HG03565 (cell line): ENCODE measurements at regions not wholly inside any gene's neighbourhood (a gene's known extent, or its start where the extent isn't known, plus 50 kb on each side); places are given as distances from the start of the nearest gene placed in this dataset.

Source experiments
- ATAC-seq: cut with Tn5 transposase; IDR thresholded peaks from one replicate; pipeline ENCODE4 v1.9.1; 2021; ENCODE audit warnings: mild to moderate bottlenecking, moderate library complexity; ENCODE audit not compliant: unreplicated experiment

DNA sequence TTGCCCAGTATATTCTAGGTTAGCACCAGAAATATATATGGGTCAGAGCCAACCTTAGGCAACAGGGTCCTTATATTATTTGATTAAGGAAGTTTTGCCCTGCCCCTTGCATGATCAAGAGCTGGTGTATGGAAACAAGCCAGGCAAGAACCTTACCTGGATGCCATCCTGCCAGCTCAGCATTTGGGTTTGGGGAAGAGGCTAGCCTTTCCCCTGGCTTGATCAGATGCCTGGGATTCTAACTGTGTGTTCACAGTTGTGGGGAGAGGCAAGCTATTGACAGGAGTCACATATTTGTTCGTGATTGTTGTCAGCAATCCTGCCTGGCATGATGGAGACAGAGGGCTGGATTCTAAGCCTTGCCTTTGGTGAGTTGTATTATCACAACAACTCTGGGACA, 260.0 kb upstream of the DACH1 start:
- ATAC-seq: no peak

- no peak for ATAC-seq
Measured at GRCh38 chr13:72126424-72126823, 259.4 kb upstream of the DACH1 start.

DNA sequence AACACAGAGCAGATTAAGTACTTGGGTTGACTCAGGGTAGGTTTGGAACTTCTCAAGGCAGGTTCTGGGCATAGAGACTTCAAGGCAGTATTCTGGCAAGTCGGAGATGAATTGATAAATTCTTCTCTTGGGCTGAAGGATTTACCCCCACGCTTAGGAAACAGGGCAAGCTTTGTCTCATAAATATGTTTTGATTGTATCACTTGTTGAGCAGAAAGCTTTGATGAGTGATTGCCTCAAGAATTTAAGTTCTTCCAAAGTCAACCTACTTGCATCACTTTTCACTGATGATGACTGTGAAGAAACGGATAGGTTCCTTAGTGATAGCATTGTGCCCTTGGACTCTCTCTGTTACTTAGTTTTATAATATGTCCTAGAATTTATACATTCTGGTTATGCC, 258.6 kb upstream of the DACH1 start:
- ATAC-seq: no peak

GRCh38 chr13:72122661-72123255, 255.8 kb upstream of the DACH1 start:
- ATAC-seq: no peak

GRCh38 chr13:72121466-72121865, 254.5 kb upstream of the DACH1 start:
- no peak for ATAC-seq

- no peak for ATAC-seq
Measured at GRCh38 chr13:72120632-72121031, 253.6 kb upstream of the DACH1 start.

- ATAC-seq: no peak
Measured at GRCh38 chr13:72113931-72114330, 246.9 kb upstream of the DACH1 start.

DNA sequence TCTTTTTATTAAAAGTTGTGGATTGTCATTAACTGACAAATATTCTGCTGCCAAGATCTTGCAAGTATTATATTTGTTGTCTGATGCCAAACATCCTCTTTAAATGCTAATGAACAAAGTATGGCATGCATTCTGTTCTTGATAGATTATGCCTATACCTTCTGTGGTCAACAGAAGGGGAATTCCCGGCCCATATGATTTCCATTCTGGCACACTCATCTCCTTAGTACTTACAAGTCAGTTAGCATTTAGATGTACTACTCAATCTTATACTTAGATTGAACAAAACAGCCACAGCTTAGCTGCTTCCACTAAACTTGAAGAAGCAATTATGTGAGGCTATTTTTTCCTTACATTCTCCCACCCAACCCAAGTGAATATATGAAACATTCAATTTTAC, 246.1 kb upstream of the DACH1 start:
- no peak for ATAC-seq

DNA sequence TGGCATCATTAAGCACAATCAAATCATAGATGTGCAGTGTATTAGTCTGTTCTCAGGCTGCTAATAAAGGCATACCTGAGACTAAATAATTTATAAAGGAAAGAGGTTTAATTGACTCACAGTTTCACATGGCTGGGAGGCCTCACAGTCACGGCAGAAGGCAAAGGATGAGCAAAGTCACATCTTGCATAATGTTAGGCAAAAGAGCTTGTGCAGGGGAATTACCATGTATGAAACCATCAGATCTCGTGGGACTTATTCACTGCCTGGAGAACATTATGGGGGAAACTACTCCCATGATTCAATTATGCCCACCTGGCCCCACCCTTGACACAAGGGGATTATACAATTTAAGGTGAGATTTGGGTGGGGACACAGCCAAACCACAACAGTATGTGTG, 245.2 kb upstream of the DACH1 start:
- no peak for ATAC-seq

- no peak for ATAC-seq
Measured at GRCh38 chr13:72109863-72110262, 242.9 kb upstream of the DACH1 start.

DNA sequence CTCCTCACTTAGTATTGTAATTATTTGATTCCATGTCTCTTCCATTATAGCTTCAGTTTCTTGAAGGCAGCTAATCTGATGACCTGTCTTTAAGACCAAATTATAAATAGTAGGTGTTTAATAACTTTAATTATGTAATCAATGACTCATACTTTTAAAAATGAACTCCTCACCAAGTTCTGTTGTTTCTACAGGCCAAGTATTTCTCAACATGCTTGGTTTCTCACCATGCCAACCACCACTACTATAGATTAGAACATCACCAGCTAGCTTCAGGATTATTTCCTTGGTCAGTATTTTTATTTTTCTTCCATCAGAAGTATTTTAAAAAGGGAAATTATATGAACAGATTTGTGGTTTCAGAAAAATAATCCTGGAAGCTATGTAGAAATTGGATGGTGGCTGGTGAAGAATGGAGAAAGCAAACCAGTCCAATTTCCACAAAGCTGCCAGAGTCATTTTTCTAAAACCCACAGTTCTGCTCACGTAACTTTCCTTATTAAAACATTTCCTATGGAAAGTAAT, 237.7 kb upstream of the DACH1 start:
- no peak for ATAC-seq

DNA sequence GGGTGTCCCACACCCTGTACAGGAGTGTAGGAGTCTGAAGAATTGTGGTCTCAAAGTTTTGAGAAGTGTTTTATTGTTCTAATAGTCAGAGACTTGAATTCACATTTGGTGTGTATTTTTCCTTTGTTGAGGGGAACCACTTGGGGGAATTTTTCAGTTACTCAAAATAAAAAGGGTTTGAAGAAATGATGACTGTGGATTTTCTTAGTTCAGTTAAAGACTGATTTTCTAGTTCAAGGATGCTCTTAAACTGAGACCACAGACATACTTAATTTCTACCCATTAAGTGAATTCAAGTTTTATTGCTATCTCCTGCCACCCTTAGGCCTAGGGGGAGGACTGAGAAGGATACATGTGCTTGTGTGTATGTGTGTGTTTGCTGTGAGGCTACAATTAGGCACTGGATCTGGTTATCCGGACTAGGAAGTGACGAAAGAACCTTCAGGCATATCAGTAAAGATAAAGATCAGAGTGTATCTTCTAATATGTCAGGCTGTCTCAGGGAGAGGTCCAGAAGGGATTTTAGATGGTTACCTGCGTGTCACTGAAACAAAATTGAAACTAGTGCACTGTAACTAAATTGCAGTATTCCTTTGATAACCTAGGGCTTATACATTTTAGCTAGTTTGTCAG, 234.9 kb upstream of the DACH1 start:
- no peak for ATAC-seq

DNA sequence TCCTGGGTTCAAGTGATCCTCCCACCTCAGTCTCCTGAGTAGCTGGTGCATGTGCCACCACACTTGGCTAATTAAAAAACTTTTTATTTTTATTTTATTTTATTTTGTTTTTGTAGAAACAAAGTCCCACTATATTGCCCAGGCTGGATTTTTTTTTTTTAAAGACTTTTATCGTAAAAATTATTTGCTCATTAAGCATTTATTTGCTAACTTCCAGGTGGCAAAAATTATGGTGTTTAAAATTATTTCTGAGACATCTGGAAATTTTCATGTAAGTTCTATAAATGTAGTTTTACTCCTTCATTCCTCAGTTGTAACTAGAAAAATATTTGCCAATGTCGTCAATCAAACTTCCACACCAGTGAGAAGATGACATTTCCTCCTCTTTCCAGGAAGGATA, 233.3 kb upstream of the DACH1 start:
- ATAC-seq: no peak

DNA sequence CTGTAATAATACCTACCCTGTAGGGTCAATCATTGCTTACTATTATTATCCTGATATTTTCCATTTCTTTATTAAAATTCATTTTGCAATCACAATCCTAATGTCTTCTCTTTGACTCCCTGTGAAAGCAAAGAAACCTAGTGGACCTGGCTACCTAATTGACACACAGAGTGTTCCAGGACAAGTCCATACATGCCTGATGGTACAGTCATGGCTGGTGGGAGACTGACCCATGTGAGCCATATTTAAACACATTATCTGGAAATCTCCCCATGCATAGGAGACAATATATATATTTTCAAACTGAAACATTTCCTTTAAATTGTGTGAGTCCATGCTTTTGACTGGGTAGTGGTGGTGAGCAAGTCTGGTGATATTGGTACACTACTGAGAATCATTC, 230.6 kb upstream of the DACH1 start:
- no peak for ATAC-seq

DNA sequence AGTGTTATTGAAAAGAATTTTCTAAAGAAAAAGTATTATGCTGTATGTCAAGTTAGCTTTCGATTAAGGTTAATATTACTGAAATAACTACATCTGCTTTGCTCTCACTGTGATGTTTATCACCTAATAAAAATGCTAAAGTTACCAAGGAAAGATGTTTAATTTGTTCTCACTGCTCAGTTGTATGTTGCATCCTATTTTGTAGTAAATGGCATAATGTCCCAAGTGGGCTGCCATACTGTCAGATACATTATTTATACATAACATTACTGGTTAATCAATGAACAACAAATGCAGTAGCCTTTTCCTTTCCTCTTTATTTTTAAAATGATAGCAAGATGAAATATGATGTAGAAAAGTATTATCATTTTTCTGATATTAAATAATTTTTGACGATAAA, 226.3 kb upstream of the DACH1 start:
- no peak for ATAC-seq

DNA sequence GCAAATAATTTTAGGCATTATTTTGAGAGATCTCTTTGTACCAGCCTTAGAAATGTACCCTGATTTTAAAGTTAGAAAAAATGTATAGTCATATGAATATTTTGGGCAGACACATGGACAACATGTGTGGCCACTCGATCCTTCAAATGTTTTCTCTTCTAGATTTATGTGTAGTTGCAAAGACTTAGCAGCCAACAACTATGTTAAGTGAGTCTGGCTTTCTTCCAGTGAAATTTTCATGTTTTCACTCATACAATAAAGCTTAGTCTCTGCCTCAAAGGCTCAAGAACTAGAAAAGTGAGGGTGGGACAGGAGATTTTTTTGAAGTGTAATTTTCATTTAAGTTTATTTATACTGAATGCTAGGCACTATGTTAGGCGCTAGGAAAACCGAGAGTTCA, 207.7 kb upstream of the DACH1 start:
- ATAC-seq: no peak

- no peak for ATAC-seq
Measured at GRCh38 chr13:72072261-72072660, 205.3 kb upstream of the DACH1 start.

GRCh38 chr13:72071713-72072112, 204.7 kb upstream of the DACH1 start:
- ATAC-seq: no peak

GRCh38 chr13:72062566-72062965, 195.6 kb upstream of the DACH1 start:
- ATAC-seq: no peak

- ATAC-seq: no peak
Measured at GRCh38 chr13:72061613-72062012, 194.6 kb upstream of the DACH1 start.

- no peak for ATAC-seq
Measured at GRCh38 chr13:72050251-72050650, 183.2 kb upstream of the DACH1 start.

DNA sequence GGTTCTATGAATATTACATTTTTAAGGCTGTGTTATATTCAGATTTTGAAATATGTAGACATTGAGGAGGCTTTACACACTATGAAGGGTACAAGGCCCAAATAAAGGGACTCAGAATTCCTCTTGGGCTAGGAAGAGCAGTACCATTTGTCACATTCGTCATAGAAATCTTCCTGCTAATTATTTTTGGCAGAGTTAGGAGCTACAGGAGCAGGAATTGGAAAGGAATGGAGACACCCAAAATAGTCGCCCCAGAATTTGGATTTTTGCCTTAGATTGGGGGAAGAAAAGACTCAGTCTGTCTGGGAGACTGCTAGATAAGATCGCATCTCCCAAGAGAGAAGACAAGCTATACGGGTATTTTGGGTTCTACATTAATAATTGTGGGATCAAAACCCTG, 176.4 kb upstream of the DACH1 start:
- ATAC-seq: no peak

GRCh38 chr13:72041165-72041564, 174.2 kb upstream of the DACH1 start:
- no peak for ATAC-seq
